SK-N-SH (cell line): ENCODE measurements at regions not wholly inside any gene's neighbourhood (a gene's known extent, or its start where the extent isn't known, plus 50 kb on each side); places are given as distances from the start of the nearest gene placed in this dataset.

Experiments used
- CHD2 ChIP-seq: fragments of 150-350 bp; IDR thresholded peaks from 2 replicates; pipeline ENCODE4 v1.6.1; 2018; ENCODE audit warnings: low read length; ENCODE audit not compliant: partially characterized antibody
- CTCF ChIP-seq: fragments of 200-600 bp; sonication (generic); IDR thresholded peaks from 2 replicates; pipeline ENCODE4 v1.6.1; 2017; ENCODE audit warnings: antibody characterized with exemption, mild to moderate bottlenecking, moderate library complexity
- ELF1 ChIP-seq: IDR thresholded peaks from 2 replicates; pipeline ENCODE4 v1.4.0; 2012
- MAX ChIP-seq: IDR thresholded peaks from 2 replicates; pipeline ENCODE4 v1.4.0; 2012; ENCODE audit warnings: low read depth
- MEF2A ChIP-seq: IDR thresholded peaks from 2 replicates; pipeline ENCODE4 v1.4.0; 2012; ENCODE audit warnings: low read depth, borderline replicate concordance
- RAD21 ChIP-seq: IDR thresholded peaks from 2 replicates; pipeline ENCODE4 v1.6.1; 2012; ENCODE audit warnings: mild to moderate bottlenecking, low read length
- USF2 ChIP-seq: fragments of 150-350 bp; IDR thresholded peaks from 2 replicates; pipeline ENCODE4 v1.6.1; 2017; ENCODE audit warnings: antibody characterized with exemption, low read length, low read depth, borderline replicate concordance

- TF ChIP-seq CHD2 (no peak), CTCF (no peak), ELF1 (no peak), MAX (no peak), MEF2A (no peak), RAD21 (no peak), USF2 (no peak)
These were observed 78.5 kb upstream of the AHI1 start for GRCh38 chr6:135576055-135576454.
